HFFc6 (cell line): ENCODE measurements at regions not wholly inside any gene's neighbourhood (a gene's known extent, or its start where the extent isn't known, plus 50 kb on each side); places are given as distances from the start of the nearest gene placed in this dataset.

ENCODE experiments used
- DNase-seq: peaks from one replicate; pipeline ENCODE4 v3.0.0-alpha.2; 2018
- H3K27ac Mint-ChIP-seq: 2 replicates; pipeline ENCODE4 v1.8.0; 2020; ENCODE audit warnings: mild to moderate bottlenecking, mixed read lengths
- H3K27me3 Mint-ChIP-seq: 2 replicates; pipeline ENCODE4 v1.8.0; 2021; ENCODE audit warnings: mild to moderate bottlenecking, moderate library complexity, mixed read lengths; ENCODE audit not compliant: insufficient read depth
- H3K36me3 Mint-ChIP-seq: 2 replicates; pipeline ENCODE4 v1.8.0; 2021; ENCODE audit warnings: low read depth, mixed read lengths
- H3K4me1 Mint-ChIP-seq: 2 replicates; pipeline ENCODE4 v1.8.0; 2020; ENCODE audit warnings: low read depth, mixed read lengths
- H3K4me3 Mint-ChIP-seq: 2 replicates; pipeline ENCODE4 v1.8.0; 2020; ENCODE audit warnings: mild to moderate bottlenecking, moderate library complexity, mixed read lengths
- H3K9me3 Mint-ChIP-seq: 2 replicates; pipeline ENCODE4 v1.8.0; 2020; ENCODE audit warnings: mild to moderate bottlenecking, mixed read lengths
- CTCF ChIP-seq: fragments of 200-600 bp; sonication (generic); IDR thresholded peaks from 2 replicates; pipeline ENCODE4 v1.5.0; 2021; ENCODE audit warnings: antibody characterized with exemption, mild to moderate bottlenecking

- Mint-ChIP-seq H3K9me3 (peaks cover 12% of the 10 kb centered on the region; the same call in 1 of the 2 replicates), H3K27ac (no peak overlapping the region), H3K4me3 (no peak overlapping the region), H3K27me3 (no peaks in the 10 kb centered on the region), H3K4me1 (no peaks in the 10 kb centered on the region), H3K36me3 (no peaks in the 10 kb centered on the region)
- no peak for DNase-seq
- TF ChIP-seq CTCF, result no peak
These were observed 260.2 kb downstream of the INSIG2 start for GRCh38 chr2:118348380-118349034.

GRCh38 chr2:118345465-118345864 lies 257.2 kb downstream of the INSIG2 start:
- H3K4me1 Mint-ChIP-seq, result no peaks in the 10 kb centered on the region
- no peak overlapping the region for H3K27ac Mint-ChIP-seq
- no peak overlapping the region for H3K4me3 Mint-ChIP-seq
- no peaks in the 10 kb centered on the region for H3K27me3 Mint-ChIP-seq
- H3K9me3 Mint-ChIP-seq, result peaks cover 4% of the 10 kb centered on the region; the same call in 1 of the 2 replicates
- DNase-seq, result no peak
- TF ChIP-seq CTCF, result no peak
- H3K36me3 Mint-ChIP-seq, result no peaks in the 10 kb centered on the region

DNA sequence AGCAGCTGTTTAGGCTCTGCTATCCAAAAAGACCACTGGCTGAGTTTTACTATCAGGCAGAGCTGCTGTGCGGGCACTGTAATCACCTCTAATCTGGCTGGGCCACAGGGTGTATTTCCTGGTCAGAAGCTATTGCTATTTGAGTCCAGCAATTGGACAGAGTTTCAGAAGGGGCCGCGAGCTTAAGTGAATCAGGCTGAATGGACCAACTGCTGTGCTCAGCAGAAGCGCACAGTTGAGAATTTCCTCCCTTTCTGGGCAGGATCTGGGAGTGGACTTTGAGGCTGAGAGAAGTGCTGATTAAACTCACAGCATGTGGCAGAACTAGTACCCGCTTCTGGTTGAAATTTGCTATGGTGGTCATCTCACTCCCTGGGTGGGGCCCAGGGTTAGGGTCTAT lies 251.8 kb downstream of the INSIG2 start:
- Mint-ChIP-seq H3K27me3 (no peaks in the 10 kb centered on the region), H3K4me1 (no peaks in the 10 kb centered on the region), H3K4me3 (no peak overlapping the region), H3K27ac (no peak overlapping the region), H3K9me3 (peaks cover 7% of the 10 kb centered on the region), H3K36me3 (0 out of 2 replicates have a peak, but pooled peaks cover 5% of the 10 kb centered on the region)
- no peak for DNase-seq
- TF ChIP-seq CTCF, result no peak

GRCh38 chr2:118339386-118339785 lies 251.1 kb downstream of the INSIG2 start:
- Mint-ChIP-seq H3K4me3 (no peak overlapping the region), H3K9me3 (peaks cover 7% of the 10 kb centered on the region), H3K36me3 (0 out of 2 replicates have a peak, but pooled peaks cover 5% of the 10 kb centered on the region), H3K4me1 (no peaks in the 10 kb centered on the region), H3K27ac (no peak overlapping the region), H3K27me3 (no peaks in the 10 kb centered on the region)
- DNase-seq, result no peak
- no peak for TF ChIP-seq CTCF

- no peak for TF ChIP-seq CTCF
- Mint-ChIP-seq H3K4me1 (no peaks in the 10 kb centered on the region), H3K27ac (no peak overlapping the region), H3K27me3 (no peaks in the 10 kb centered on the region; the same call in 1 of the 2 replicates), H3K4me3 (no peak overlapping the region), H3K9me3 (peaks cover 5% of the 10 kb centered on the region; the same call in 1 of the 2 replicates), H3K36me3 (no peaks in the 10 kb centered on the region)
- no peak for DNase-seq
These were observed 245.4 kb downstream of the INSIG2 start for GRCh38 chr2:118333664-118334063.
